ENCODE measurements at regions not wholly inside any gene's neighbourhood (a gene's known extent, or its start where the extent isn't known, plus 50 kb on each side); places are given as distances from the start of the nearest gene placed in this dataset.

- TF ChIP-seq CTCF (IDR thresholded peaks at IDR 0.05; ENCODE audit: insufficient read depth, low read length, poor library complexity, severe bottlenecking) (no peak), EZH2phosphoT487 (conservative IDR thresholded peaks at IDR 0.05; ENCODE audit: low read length) (no peak)
Observed at GRCh38 chr6:102812242-102812641, 1418.7 kb downstream of the GRIK2 start.
